Activated CD4-positive, alpha-beta T cell treated with anti-CD3 and anti-CD28 coated beads, Interleukin-2, amount 10 ng/mL, durations not matched to agents 24 days and 14 days (primary cell): ENCODE measurements at regions not wholly inside any gene's neighbourhood (a gene's known extent, or its start where the extent isn't known, plus 50 kb on each side); places are given as distances from the start of the nearest gene placed in this dataset.

ENCODE experiments used
- DNase-seq: peaks from one replicate; pipeline ENCODE4 v3.0.0; 2022
- H3K27ac Mint-ChIP-seq: one replicate; pipeline ENCODE4 v1.8.0; 2022; ENCODE audit warnings: mild to moderate bottlenecking, mixed read lengths
- H3K27me3 Mint-ChIP-seq: one replicate; pipeline ENCODE4 v1.8.0; 2022; ENCODE audit warnings: mixed read lengths
- H3K36me3 Mint-ChIP-seq: one replicate; pipeline ENCODE4 v1.8.0; 2022; ENCODE audit warnings: low read depth, mild to moderate bottlenecking, mixed read lengths
- H3K4me1 Mint-ChIP-seq: one replicate; pipeline ENCODE4 v1.8.0; 2021; ENCODE audit warnings: mixed read lengths
- H3K4me3 Mint-ChIP-seq: one replicate; pipeline ENCODE4 v1.8.0; 2022; ENCODE audit warnings: mild to moderate bottlenecking, moderate library complexity, mixed read lengths
- H3K9me3 Mint-ChIP-seq: one replicate; pipeline ENCODE4 v1.8.0; 2021; ENCODE audit warnings: mixed read lengths
- intact Hi-C: fragments of 100-400 bp; cut with micrococcal nuclease; formaldehyde crosslinking; loops from one replicate; pipeline ENCODE4 v1.15.1; 2023

- no peaks in the 10 kb centered on the region for H3K36me3 Mint-ChIP-seq
- H3K9me3 Mint-ChIP-seq: no peaks in the 10 kb centered on the region
- H3K27me3 Mint-ChIP-seq: no peaks in the 10 kb centered on the region
- H3K4me3 Mint-ChIP-seq: no peak overlapping the region
- H3K27ac Mint-ChIP-seq: no peak overlapping the region
- DNase-seq: no peak
- no peaks in the 10 kb centered on the region for H3K4me1 Mint-ChIP-seq
- intact Hi-C loops: no loop called here
Observed at GRCh38 chr5:164627021-164627420, 1121.6 kb downstream of the MAT2B start.

GRCh38 chr5:164636456-164636855 is 1131.0 kb downstream of the MAT2B start:
- Mint-ChIP-seq H3K9me3 (no peaks in the 10 kb centered on the region), H3K36me3 (no peaks in the 10 kb centered on the region), H3K4me3 (no peak overlapping the region), H3K4me1 (no peaks in the 10 kb centered on the region), H3K27me3 (no peaks in the 10 kb centered on the region), H3K27ac (no peak overlapping the region)
- no peak for DNase-seq
- intact Hi-C loops: no loop called here

- no peaks in the 10 kb centered on the region for H3K9me3 Mint-ChIP-seq
Observed at GRCh38 chr5:164637931-164638521, 1132.6 kb downstream of the MAT2B start.

GRCh38 chr5:164649266-164649665 is 1143.8 kb downstream of the MAT2B start:
- no peak overlapping the region for H3K4me3 Mint-ChIP-seq
- no peak for DNase-seq
- intact Hi-C loops: no loop called here

More at GRCh38 chr5:164637931-164638521, 1132.6 kb downstream of the MAT2B start:
- H3K27me3 Mint-ChIP-seq: no peaks in the 10 kb centered on the region
- no peak for DNase-seq
- no peak overlapping the region for H3K4me3 Mint-ChIP-seq
- no peaks in the 10 kb centered on the region for H3K4me1 Mint-ChIP-seq
- intact Hi-C loops: no loop called here
- H3K36me3 Mint-ChIP-seq: no peaks in the 10 kb centered on the region
- H3K27ac Mint-ChIP-seq: no peak overlapping the region

GRCh38 chr5:164650427-164650826 is 1145.0 kb downstream of the MAT2B start:
- H3K9me3 Mint-ChIP-seq: peaks cover under 1% of the 10 kb centered on the region
- intact Hi-C loops: no loop called here
- H3K36me3 Mint-ChIP-seq: no peaks in the 10 kb centered on the region
- H3K4me3 Mint-ChIP-seq: no peak overlapping the region
- H3K27ac Mint-ChIP-seq: no peak overlapping the region
- no peak for DNase-seq
- no peaks in the 10 kb centered on the region for H3K4me1 Mint-ChIP-seq
- H3K27me3 Mint-ChIP-seq: no peaks in the 10 kb centered on the region

More at GRCh38 chr5:164649266-164649665, 1143.8 kb downstream of the MAT2B start:
- H3K27me3 Mint-ChIP-seq: no peaks in the 10 kb centered on the region
- H3K36me3 Mint-ChIP-seq: no peaks in the 10 kb centered on the region
- peaks cover 3% of the 10 kb centered on the region for H3K9me3 Mint-ChIP-seq
- no peaks in the 10 kb centered on the region for H3K4me1 Mint-ChIP-seq
- no peak overlapping the region for H3K27ac Mint-ChIP-seq

GRCh38 chr5:164651546-164652275 is 1146.3 kb downstream of the MAT2B start:
- Mint-ChIP-seq H3K9me3 (no peaks in the 10 kb centered on the region), H3K4me1 (no peaks in the 10 kb centered on the region), H3K27ac (no peak overlapping the region), H3K36me3 (no peaks in the 10 kb centered on the region), H3K4me3 (no peak overlapping the region), H3K27me3 (no peaks in the 10 kb centered on the region)
- no peak for DNase-seq
- intact Hi-C loops: no loop called here

GRCh38 chr5:164652276-164652660 is 1146.8 kb downstream of the MAT2B start:
- intact Hi-C loops: no loop called here
- Mint-ChIP-seq H3K27me3 (no peaks in the 10 kb centered on the region), H3K36me3 (no peaks in the 10 kb centered on the region), H3K9me3 (no peaks in the 10 kb centered on the region), H3K4me3 (no peak overlapping the region), H3K27ac (no peak overlapping the region), H3K4me1 (no peaks in the 10 kb centered on the region)
- no peak for DNase-seq

GRCh38 chr5:164663198-164663989 is 1158.0 kb downstream of the MAT2B start:
- DNase-seq: no peak
- Mint-ChIP-seq H3K9me3 (no peaks in the 10 kb centered on the region), H3K27ac (no peak overlapping the region), H3K4me3 (no peak overlapping the region), H3K4me1 (no peaks in the 10 kb centered on the region), H3K36me3 (no peaks in the 10 kb centered on the region), H3K27me3 (no peaks in the 10 kb centered on the region)
- intact Hi-C loops: no loop called here

GRCh38 chr5:164671640-164672039 is 1166.2 kb downstream of the MAT2B start:
- no peak for DNase-seq
- Mint-ChIP-seq H3K27ac (no peak overlapping the region), H3K9me3 (no peaks in the 10 kb centered on the region), H3K4me3 (no peak overlapping the region), H3K4me1 (no peaks in the 10 kb centered on the region), H3K36me3 (no peaks in the 10 kb centered on the region), H3K27me3 (no peaks in the 10 kb centered on the region)
- intact Hi-C loops: no loop called here

GRCh38 chr5:164672205-164672604 is 1166.8 kb downstream of the MAT2B start:
- no peak for DNase-seq
- intact Hi-C loops: no loop called here
- Mint-ChIP-seq H3K9me3 (no peaks in the 10 kb centered on the region), H3K27ac (no peak overlapping the region), H3K4me1 (no peaks in the 10 kb centered on the region), H3K27me3 (no peaks in the 10 kb centered on the region), H3K4me3 (no peak overlapping the region), H3K36me3 (no peaks in the 10 kb centered on the region)

- no peak overlapping the region for H3K27ac Mint-ChIP-seq
- no peaks in the 10 kb centered on the region for H3K27me3 Mint-ChIP-seq
- no peak for DNase-seq
- H3K4me1 Mint-ChIP-seq: no peaks in the 10 kb centered on the region
- intact Hi-C loops: no loop called here
- H3K36me3 Mint-ChIP-seq: no peaks in the 10 kb centered on the region
- H3K4me3 Mint-ChIP-seq: no peak overlapping the region
- no peaks in the 10 kb centered on the region for H3K9me3 Mint-ChIP-seq
Observed at GRCh38 chr5:164672931-164673694, 1167.7 kb downstream of the MAT2B start.

- no peaks in the 10 kb centered on the region for H3K9me3 Mint-ChIP-seq
- no peak for DNase-seq
- no peak overlapping the region for H3K4me3 Mint-ChIP-seq
- no peaks in the 10 kb centered on the region for H3K27me3 Mint-ChIP-seq
- no peaks in the 10 kb centered on the region for H3K4me1 Mint-ChIP-seq
- no peaks in the 10 kb centered on the region for H3K36me3 Mint-ChIP-seq
- no peak overlapping the region for H3K27ac Mint-ChIP-seq
- intact Hi-C loops: no loop called here
Observed at GRCh38 chr5:164679461-164679860, 1174.0 kb downstream of the MAT2B start.

GRCh38 chr5:164680216-164680615 is 1174.8 kb downstream of the MAT2B start:
- no peak for DNase-seq
- intact Hi-C loops: no loop called here
- Mint-ChIP-seq H3K27me3 (no peaks in the 10 kb centered on the region), H3K36me3 (no peaks in the 10 kb centered on the region), H3K27ac (no peak overlapping the region), H3K4me1 (no peaks in the 10 kb centered on the region), H3K9me3 (no peaks in the 10 kb centered on the region), H3K4me3 (no peak overlapping the region)
